ENCODE measurements at regions not wholly inside any gene's neighbourhood (a gene's known extent, or its start where the extent isn't known, plus 50 kb on each side); places are given as distances from the start of the nearest gene placed in this dataset.

- no peak for DNase-seq
These were observed 1361.3 kb downstream of the PCDH9 start for GRCh38 chr13:65868884-65869283.

- DNase-seq = no peak
These were observed 1362.0 kb downstream of the PCDH9 start for GRCh38 chr13:65868099-65868498.

GRCh38 chr13:65866138-65866537 is 1364.0 kb downstream of the PCDH9 start:
- DNase-seq = no peak

GRCh38 chr13:65865206-65865605 is 1364.9 kb downstream of the PCDH9 start:
- no peak for DNase-seq

- no peak for DNase-seq
These were observed 1366.1 kb downstream of the PCDH9 start for GRCh38 chr13:65864039-65864438.

GRCh38 chr13:65860306-65860705 is 1369.8 kb downstream of the PCDH9 start:
- no peak for DNase-seq

GRCh38 chr13:65857942-65858565 is 1372.1 kb downstream of the PCDH9 start:
- no peak for DNase-seq

GRCh38 chr13:65856431-65856830 is 1373.7 kb downstream of the PCDH9 start:
- no peak for DNase-seq

- no peak for DNase-seq
These were observed 1374.8 kb downstream of the PCDH9 start for GRCh38 chr13:65855242-65855805.

- DNase-seq = no peak
These were observed 1375.7 kb downstream of the PCDH9 start for GRCh38 chr13:65854431-65854830.

GRCh38 chr13:65844266-65844841 is 1385.8 kb downstream of the PCDH9 start:
- no peak for DNase-seq

GRCh38 chr13:65843314-65843731 is 1386.8 kb downstream of the PCDH9 start:
- no peak for DNase-seq

GRCh38 chr13:65841156-65841555 is 1389.0 kb downstream of the PCDH9 start:
- DNase-seq = no peak

- no peak for DNase-seq
These were observed 1394.1 kb downstream of the PCDH9 start for GRCh38 chr13:65836066-65836465.

GRCh38 chr13:65834897-65835296 is 1395.2 kb downstream of the PCDH9 start:
- DNase-seq = no peak

GRCh38 chr13:65830411-65831205 is 1399.5 kb downstream of the PCDH9 start:
- no peak for DNase-seq

GRCh38 chr13:65829241-65830008 is 1400.7 kb downstream of the PCDH9 start:
- DNase-seq = no peak

GRCh38 chr13:65826657-65827056 is 1403.5 kb downstream of the PCDH9 start:
- no peak for DNase-seq

- DNase-seq = no peak
These were observed 1405.1 kb downstream of the PCDH9 start for GRCh38 chr13:65825039-65825438.

- DNase-seq = no peak
These were observed 1422.1 kb downstream of the PCDH9 start for GRCh38 chr13:65808061-65808460.

GRCh38 chr13:65803530-65804392 is 1426.4 kb downstream of the PCDH9 start:
- DNase-seq = no peak

- DNase-seq = no peak
These were observed 1440.3 kb downstream of the PCDH9 start for GRCh38 chr13:65789815-65790214.
